Amniotic stem cell (primary cell): ENCODE measurements at regions not wholly inside any gene's neighbourhood (a gene's known extent, or its start where the extent isn't known, plus 50 kb on each side); places are given as distances from the start of the nearest gene placed in this dataset.
"Not testable (repeated sequence)": the region's sequence is repeated elsewhere in the genome, so short reads cannot be mapped to it uniquely, and the experiment has no call there.

Experiments
- DNase-seq: peaks from one replicate; lab custom pipeline; 2025; lab: John Stamatoyannopoulos, UW

GRCh38 chr2:17460371-17461086 lies 57.7 kb downstream of the RAD51AP2 start:
- DNase-seq = no peak

- no peak for DNase-seq
Observed at GRCh38 chr2:17455343-17455742, 62.9 kb downstream of the RAD51AP2 start.

GRCh38 chr2:17446191-17446590 lies 72.0 kb downstream of the RAD51AP2 start:
- DNase-seq = not testable (repeated sequence)

- no peak for DNase-seq
Observed at GRCh38 chr2:17445744-17446143, 72.5 kb downstream of the RAD51AP2 start.

GRCh38 chr2:17442334-17442733 lies 75.9 kb downstream of the RAD51AP2 start:
- no peak for DNase-seq

- no peak for DNase-seq
Observed at GRCh38 chr2:17441790-17442189, 76.5 kb downstream of the RAD51AP2 start.

GRCh38 chr2:17441055-17441771 lies 77.0 kb downstream of the RAD51AP2 start:
- no peak for DNase-seq

- DNase-seq = no peak
Observed at GRCh38 chr2:17430326-17430725, 87.9 kb downstream of the RAD51AP2 start.

GRCh38 chr2:17429130-17429529 lies 89.1 kb downstream of the RAD51AP2 start:
- DNase-seq = no peak

- DNase-seq = no peak
Observed at GRCh38 chr2:17427401-17427800, 90.8 kb downstream of the RAD51AP2 start.

- DNase-seq = no peak
Observed at GRCh38 chr2:17426743-17427142, 91.5 kb downstream of the RAD51AP2 start.

- peak; percentile 25 for DNase-seq
Observed at GRCh38 chr2:17422061-17422460, 96.2 kb downstream of the RAD51AP2 start.

GRCh38 chr2:17416884-17417391 lies 101.3 kb downstream of the RAD51AP2 start:
- DNase-seq = peak; percentile 49

GRCh38 chr2:17413036-17413435 lies 105.2 kb downstream of the RAD51AP2 start:
- DNase-seq = no peak

- no peak for DNase-seq
Observed at GRCh38 chr2:17401096-17401495, 117.1 kb downstream of the RAD51AP2 start.

GRCh38 chr2:17398770-17399169 lies 119.5 kb downstream of the RAD51AP2 start:
- no peak for DNase-seq

GRCh38 chr2:17388798-17389197 lies 129.4 kb downstream of the RAD51AP2 start:
- no peak for DNase-seq

- no peak for DNase-seq
Observed at GRCh38 chr2:17387591-17387990, 130.6 kb downstream of the RAD51AP2 start.

GRCh38 chr2:17386771-17387170 lies 131.5 kb downstream of the RAD51AP2 start:
- no peak for DNase-seq

- DNase-seq = no peak
Observed at GRCh38 chr2:17380003-17380402, 138.2 kb downstream of the RAD51AP2 start.

- DNase-seq = no peak
Observed at GRCh38 chr2:17375262-17375661, 143.0 kb downstream of the RAD51AP2 start.

- peak; percentile 44 for DNase-seq
Observed at GRCh38 chr2:17373741-17374140, 144.5 kb downstream of the RAD51AP2 start.

- DNase-seq = no peak
Observed at GRCh38 chr2:17373041-17373440, 145.2 kb downstream of the RAD51AP2 start.
